ENCODE measurements at regions not wholly inside any gene's neighbourhood (a gene's known extent, or its start where the extent isn't known, plus 50 kb on each side); places are given as distances from the start of the nearest gene placed in this dataset.
"Not testable (repeated sequence)": the region's sequence is repeated elsewhere in the genome, so short reads cannot be mapped to it uniquely, and the experiment has no call there.

GRCh38 chr6:159415540-159415939 lies 246.3 kb downstream of the FNDC1 start:
- DNase-seq (ENCODE audit: insufficient read length, low spot score), result no peak
- no peak for TF ChIP-seq CTCF (IDR thresholded peaks at IDR 0.05; ENCODE audit: insufficient read depth, missing control alignments)
- no peak for FAIRE-seq

DNA sequence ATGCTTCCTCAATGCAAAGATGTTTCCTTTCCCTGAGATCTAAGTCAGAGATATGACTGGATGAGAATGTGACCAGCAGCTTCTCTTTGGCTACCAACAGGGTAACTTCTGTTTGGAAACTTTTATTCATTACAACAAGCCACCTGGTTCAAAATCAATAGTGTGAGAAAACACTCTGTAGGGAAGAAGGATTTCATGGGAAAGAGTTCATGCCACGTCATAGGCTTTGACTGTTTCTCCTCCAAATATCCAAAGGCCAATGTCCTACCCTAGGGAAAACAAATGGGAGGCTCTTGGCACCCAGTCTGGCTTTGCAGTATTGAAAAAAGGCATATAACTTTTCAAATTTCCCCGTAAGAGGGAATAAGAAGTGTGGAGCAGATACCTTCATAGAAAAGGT lies 245.5 kb downstream of the FNDC1 start:
- TF ChIP-seq CTCF (IDR thresholded peaks at IDR 0.05; ENCODE audit: insufficient read depth, missing control alignments), result no peak
- FAIRE-seq, result no peak
- no peak for DNase-seq (ENCODE audit: insufficient read length, low spot score)

DNA sequence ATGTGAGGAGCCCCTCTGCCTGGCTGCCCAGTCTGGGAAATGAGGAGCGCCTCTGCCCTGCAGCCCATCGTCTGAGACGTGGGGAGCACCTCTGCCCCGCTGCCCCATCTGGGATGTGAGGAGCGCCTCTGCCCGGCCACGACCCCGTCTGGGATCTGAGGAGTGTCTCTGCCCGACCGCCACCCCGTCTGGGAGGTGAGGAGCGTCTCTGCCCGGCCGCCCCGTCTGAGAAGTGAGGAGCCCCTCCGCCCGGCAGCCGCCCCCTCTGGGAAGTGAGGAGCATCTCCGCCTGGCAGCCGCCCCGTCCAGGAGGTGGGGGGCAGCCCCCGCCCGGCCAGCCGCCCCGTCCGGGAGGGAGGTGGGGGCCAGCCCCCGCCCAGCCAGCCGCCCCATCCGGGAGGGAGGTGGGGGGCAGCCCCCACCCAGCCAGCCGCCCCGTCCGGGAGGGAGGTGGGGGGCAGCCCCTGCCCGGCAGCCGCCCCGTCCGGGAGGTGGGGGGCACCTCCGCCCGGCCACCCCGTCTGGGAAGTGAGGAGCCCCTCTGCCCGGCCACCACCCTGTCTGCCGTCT lies 238.1 kb downstream of the FNDC1 start:
- not testable (repeated sequence) for FAIRE-seq; DNase-seq (ENCODE audit: insufficient read length, low spot score)

DNA sequence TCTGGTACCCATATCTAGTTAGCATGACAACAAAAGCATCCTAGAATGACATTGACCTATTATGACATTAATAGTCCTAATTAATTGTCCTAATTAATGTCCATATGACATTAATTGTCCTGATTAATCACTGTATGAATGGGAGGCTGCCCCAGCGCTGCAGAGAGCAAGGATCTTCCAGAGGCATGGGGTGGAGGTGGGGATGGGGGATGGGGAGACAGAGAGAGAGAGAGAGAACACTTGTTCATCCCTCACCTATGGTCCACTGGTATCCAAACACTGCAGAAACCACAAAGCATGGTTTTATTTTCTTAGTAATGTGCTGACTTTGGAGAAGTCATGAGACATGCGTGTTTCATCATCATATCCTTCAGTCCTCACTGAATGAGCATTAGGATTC lies 235.1 kb downstream of the FNDC1 start:
- FAIRE-seq (no peak), DNase-seq (ENCODE audit: insufficient read length, low spot score) (no peak)
- TF ChIP-seq CTCF (IDR thresholded peaks at IDR 0.05; ENCODE audit: insufficient read depth, missing control alignments), result no peak

- no peak for FAIRE-seq
- DNase-seq (ENCODE audit: insufficient read length, low spot score), result no peak
- TF ChIP-seq CTCF (IDR thresholded peaks at IDR 0.05; ENCODE audit: insufficient read depth, missing control alignments), result no peak
Measured at GRCh38 chr6:159400826-159401225, 231.6 kb downstream of the FNDC1 start.

DNA sequence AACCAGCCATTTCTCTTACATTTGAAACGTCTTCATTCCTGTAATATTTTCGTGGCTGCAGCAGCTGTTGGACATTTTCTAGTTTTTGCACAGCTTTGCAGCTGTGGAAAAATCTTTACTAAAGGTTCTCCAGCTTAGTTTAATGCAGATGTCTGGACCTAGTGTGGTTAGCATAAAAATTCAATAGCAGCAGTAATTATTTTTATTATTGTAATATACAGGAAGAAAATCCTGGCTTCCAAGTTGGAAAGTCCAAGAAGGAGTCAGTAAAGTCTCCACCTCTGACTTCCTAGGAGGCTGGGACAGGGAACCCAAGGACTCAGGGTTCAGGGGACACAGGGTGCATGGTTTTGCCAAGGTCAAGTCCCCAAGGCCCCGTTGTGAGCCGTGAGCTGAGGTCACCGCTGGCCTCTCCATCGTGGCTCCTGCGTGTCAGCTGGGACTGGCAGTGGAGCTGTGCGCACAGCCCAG lies 230.6 kb downstream of the FNDC1 start:
- TF ChIP-seq CTCF (IDR thresholded peaks at IDR 0.05; ENCODE audit: insufficient read depth, missing control alignments), result no peak
- DNase-seq (ENCODE audit: insufficient read length, low spot score) (no peak), FAIRE-seq (no peak)

GRCh38 chr6:159398633-159399032 lies 229.4 kb downstream of the FNDC1 start:
- FAIRE-seq (no peak), DNase-seq (ENCODE audit: insufficient read length, low spot score) (no peak)
- no peak for TF ChIP-seq CTCF (IDR thresholded peaks at IDR 0.05; ENCODE audit: insufficient read depth, missing control alignments)

DNA sequence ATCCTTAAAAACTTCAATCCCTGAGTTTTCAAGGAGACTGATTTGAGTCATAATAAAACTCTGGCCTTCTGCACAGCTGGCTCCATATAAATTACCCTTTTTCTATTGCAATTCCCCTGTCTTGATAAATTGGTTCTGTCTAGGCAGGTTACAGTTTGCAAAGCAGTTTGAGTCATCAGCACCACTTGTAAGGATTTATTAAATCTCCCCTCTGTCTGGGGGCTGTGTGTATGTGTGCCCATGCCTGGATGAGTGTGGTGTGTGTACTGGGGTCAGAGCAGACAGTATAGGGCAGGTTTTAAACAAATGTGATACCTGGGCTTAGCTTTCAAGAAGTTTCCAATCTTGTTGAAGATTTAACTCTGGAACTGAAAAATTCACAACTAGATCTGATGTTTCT lies 228.6 kb downstream of the FNDC1 start:
- no peak for TF ChIP-seq CTCF (IDR thresholded peaks at IDR 0.05; ENCODE audit: insufficient read depth, missing control alignments)
- FAIRE-seq (no peak), DNase-seq (ENCODE audit: insufficient read length, low spot score) (no peak)
